IMR-90 (cell line): ENCODE measurements at regions not wholly inside any gene's neighbourhood (a gene's known extent, or its start where the extent isn't known, plus 50 kb on each side); places are given as distances from the start of the nearest gene placed in this dataset.

ENCODE experiments used
- ATAC-seq: fragments of 200-7000 bp; cut with Tn5 transposase; 2 replicates; pipeline ENCODE4 v1.9.1; 2020; ENCODE audit warnings: low read depth, mild to moderate bottlenecking, moderate library complexity
- BruUV-seq: library from RNA; stranded (reverse); fragments of 400-500 nt; replicated peaks from 2 replicates; lab custom pipeline; 2021; lab: Mats Ljungman, UMichigan
- CTCF ChIA-PET: fragments of 300-600 bp; formaldehyde crosslinking; extraction: SDS; loops from one replicate; lab custom pipeline; 2021; ENCODE audit warnings: antibody characterized with exemption; lab: Yijun Ruan, JAX
- POLR2A ChIA-PET: fragments of 300-600 bp; sonication (Branson Sonifier 250); formaldehyde crosslinking; loops from one replicate; lab custom pipeline; 2022; ENCODE audit warnings: antibody characterized with exemption; ENCODE audit not compliant: unreplicated experiment; lab: Charles Lee
- DNase-seq: peaks from one replicate; pipeline ENCODE4 v3.0.0; 2013
- H2AFZ ChIP-seq: replicated peaks from 2 replicates; pipeline ENCODE3; 2013; ENCODE audit warnings: low read length, mild to moderate bottlenecking; ENCODE audit not compliant: poor library complexity
- H2AK5ac ChIP-seq: 2 replicates; pipeline ENCODE4 v1.6.1; 2013; ENCODE audit warnings: low read depth, low read length, inconsistent platforms
- H2AK9ac ChIP-seq: replicated peaks from 2 replicates; pipeline ENCODE3; 2013; ENCODE audit warnings: mild to moderate bottlenecking, low read depth, low read length, moderate library complexity; ENCODE audit not compliant: poor library complexity
- H2BK120ac ChIP-seq: 2 replicates; pipeline ENCODE4 v1.6.1; 2013; ENCODE audit warnings: low read depth, low read length, inconsistent platforms
- H2BK15ac ChIP-seq: 3 replicates; pipeline ENCODE4 v1.6.1; 2013; ENCODE audit warnings: low read depth, low read length, inconsistent platforms
- H2BK20ac ChIP-seq: 2 replicates; pipeline ENCODE4 v1.6.1; 2013; ENCODE audit warnings: low read depth, mild to moderate bottlenecking, inconsistent platforms, low read length, moderate library complexity
- H2BK5ac ChIP-seq: 2 replicates; pipeline ENCODE4 v1.6.1; 2013; ENCODE audit warnings: mild to moderate bottlenecking, low read depth, low read length, inconsistent platforms; ENCODE audit not compliant: poor library complexity, severe bottlenecking
- H3K14ac ChIP-seq: replicated peaks from 2 replicates; pipeline ENCODE4 v1.6.1; 2013; ENCODE audit warnings: low read depth, low read length, inconsistent platforms
- H3K18ac ChIP-seq: 2 replicates; pipeline ENCODE4 v1.6.1; 2013; ENCODE audit warnings: low read depth, low read length, control low read depth
- H3K23ac ChIP-seq: 2 replicates; pipeline ENCODE4 v1.6.1; 2013; ENCODE audit warnings: low read depth, low read length, inconsistent platforms
- H3K27ac ChIP-seq: 2 replicates; pipeline ENCODE4 v1.5.1; 2013; ENCODE audit warnings: mild to moderate bottlenecking, control low read depth, low read length; ENCODE audit not compliant: insufficient read depth
- H3K27me3 ChIP-seq: 2 replicates; pipeline ENCODE4 v1.6.1; 2013; ENCODE audit warnings: low read length; ENCODE audit not compliant: control insufficient read depth, insufficient read depth
- H3K36me3 ChIP-seq: 2 replicates; pipeline ENCODE4 v1.6.1; 2013; ENCODE audit warnings: low read length, mixed read lengths; ENCODE audit not compliant: control insufficient read depth, insufficient read depth
- H3K4ac ChIP-seq: 2 replicates; pipeline ENCODE4 v1.6.1; 2013; ENCODE audit warnings: low read depth, low read length, inconsistent platforms
- H3K4me1 ChIP-seq: 2 replicates; pipeline ENCODE4 v1.6.1; 2013; ENCODE audit warnings: low read length, mixed read lengths; ENCODE audit not compliant: control insufficient read depth, insufficient read depth
- H3K4me2 ChIP-seq: 2 replicates; pipeline ENCODE4 v1.6.1; 2013; ENCODE audit warnings: low read depth, mild to moderate bottlenecking, control low read depth, low read length, moderate library complexity
- H3K4me3 ChIP-seq: 2 replicates; pipeline ENCODE4 v1.5.1; 2013; ENCODE audit warnings: low read depth, mild to moderate bottlenecking, control low read depth, low read length, moderate library complexity; ENCODE audit not compliant: insufficient read depth
- H3K56ac ChIP-seq: 2 replicates; pipeline ENCODE4 v1.6.1; 2013; ENCODE audit warnings: low read length, inconsistent platforms; ENCODE audit not compliant: insufficient read depth; ENCODE audit errors: extremely low read depth
- H3K79me1 ChIP-seq, 2 experiments: 2 replicates each; pipeline ENCODE4 v1.6.1; 2013; ENCODE audit warnings: low read length in 2 of 2, inconsistent platforms in 1 of 2, low read depth in 1 of 2
- H3K9ac ChIP-seq: 2 replicates; pipeline ENCODE4 v1.6.1; 2013; ENCODE audit warnings: low read depth, low read length, control low read depth
- H3K9me1 ChIP-seq: 2 replicates; pipeline ENCODE4 v1.6.1; 2013; ENCODE audit warnings: low read length, inconsistent platforms; ENCODE audit not compliant: insufficient read depth
- H3K9me3 ChIP-seq: 2 replicates; pipeline ENCODE4 v1.6.1; 2013; ENCODE audit warnings: low read length; ENCODE audit not compliant: control insufficient read depth, insufficient read depth
- H4K20me1 ChIP-seq: 2 replicates; pipeline ENCODE4 v1.6.1; 2013; ENCODE audit warnings: low read length, inconsistent platforms; ENCODE audit not compliant: insufficient read depth
- H4K5ac ChIP-seq: 2 replicates; pipeline ENCODE4 v1.6.1; 2013; ENCODE audit warnings: mild to moderate bottlenecking, low read depth, low read length, control low read depth
- H4K8ac ChIP-seq, 2 experiments: 2 replicates each; pipeline ENCODE4 v1.6.1; 2013; ENCODE audit warnings: low read depth in 2 of 2, low read length in 2 of 2, control low read depth in 1 of 2, inconsistent platforms in 1 of 2
- H4K91ac ChIP-seq: 2 replicates; pipeline ENCODE4 v1.6.1; 2013; ENCODE audit warnings: low read depth, low read length, inconsistent platforms; ENCODE audit not compliant: insufficient read depth
- CHD1 ChIP-seq: IDR thresholded peaks from 2 replicates; pipeline ENCODE4 v1.6.1; 2012; ENCODE audit warnings: low read depth, low read length, improper control_type of control experiment
- FOS ChIP-seq: fragments of 150-350 bp; IDR thresholded peaks from 2 replicates; pipeline ENCODE4 v1.6.1; 2016; ENCODE audit warnings: low read depth, low read length
- MAZ ChIP-seq: IDR thresholded peaks from 2 replicates; pipeline ENCODE4 v1.6.1; 2012; ENCODE audit warnings: low read depth, mild to moderate bottlenecking, low read length, improper control_type of control experiment, moderate library complexity, borderline replicate concordance
- POLR2A ChIP-seq: IDR thresholded peaks from 2 replicates; pipeline ENCODE4 v1.6.1; 2012; ENCODE audit warnings: mild to moderate bottlenecking, low read depth, low read length
- RAD21 ChIP-seq: IDR thresholded peaks from 2 replicates; pipeline ENCODE4 v1.6.1; 2012; ENCODE audit warnings: low read length, improper control_type of control experiment
- RFX5 ChIP-seq: IDR thresholded peaks from 2 replicates; pipeline ENCODE4 v1.8.0; 2012; ENCODE audit warnings: low read depth, mild to moderate bottlenecking, low read length, moderate library complexity
- SMC3 ChIP-seq: fragments of 150-350 bp; IDR thresholded peaks from 2 replicates; pipeline ENCODE4 v1.6.1; 2016; ENCODE audit warnings: low read depth, mild to moderate bottlenecking, antibody characterized with exemption, low read length, moderate library complexity
- WGBS, 2 experiments: methylation state at CpG; one replicate each; pipeline versions ENCODE4 v1.1.5 to v1.1.7; 2013; ENCODE audit warnings: missing lambda C conversion rate in 2 of 2; ENCODE audit not compliant: insufficient read length in 1 of 2; ENCODE audit errors: extremely low coverage in 2 of 2; 5-methylcytosine and 5-hydroxymethylcytosine counted together
- dilution Hi-C: fragments of 300-500 bp; cut with HindIII; formaldehyde crosslinking; loops from one replicate; pipeline ENCODE4 v1.14.3; 2018; ENCODE audit warnings: low sequenced_read_pairs; ENCODE audit not compliant: unreplicated experiment
- in situ Hi-C: fragments of 300-500 bp; cut with MboI; formaldehyde crosslinking; loops from 3 replicates; pipeline ENCODE4 v1.14.3; 2019; ENCODE audit warnings: low sequenced_read_pairs, inconsistent platforms, mixed read lengths
- intact Hi-C: fragments of 100-400 bp; cut with micrococcal nuclease; formaldehyde crosslinking; loops from 2 replicates; pipeline ENCODE4 v1.10.0; 2022

DNA sequence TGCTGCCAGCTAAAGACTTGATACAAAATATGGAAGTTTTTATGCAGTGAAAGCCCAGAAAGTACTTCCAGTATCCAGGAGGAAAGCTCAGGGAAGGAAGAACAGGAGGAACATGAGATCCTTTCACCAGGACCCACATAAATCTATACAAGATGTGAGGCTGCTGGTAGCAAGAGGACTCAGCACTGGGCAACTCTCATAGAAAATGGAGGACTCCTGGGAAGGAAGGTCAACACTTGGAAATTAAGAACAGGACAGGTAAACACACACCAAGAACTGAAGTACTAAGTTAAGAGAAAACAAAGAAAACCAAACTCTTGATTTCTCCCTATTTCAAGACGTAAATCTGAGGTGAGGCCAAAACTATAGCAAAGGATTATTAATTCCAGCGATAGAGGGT lies 220.5 kb upstream of the HSF2 start:
- H3K23ac ChIP-seq, result no peak overlapping the region
- ATAC-seq, result no peak
- TF ChIP-seq FOS (no peak), RFX5 (no peak), RAD21 (no peak), CHD1 (no peak), SMC3 (no peak), MAZ (no peak), POLR2A (no peak)
- H3K4ac ChIP-seq, result no peak overlapping the region
- no peak overlapping the region for H3K4me2 ChIP-seq
- no peak overlapping the region for H3K4me3 ChIP-seq
- H3K9me3 ChIP-seq, result no peaks in the 10 kb centered on the region
- no peak overlapping the region for H3K14ac ChIP-seq
- in situ Hi-C loops (loop anchor here (25.0 kb wide), 1 partner anchor 1117 kb away; no protein-coding TSS in a partner anchor), dilution Hi-C loops (no loop called here), intact Hi-C loops (no loop called here)
- DNase-seq, result no peak
- no peak overlapping the region for H2AFZ ChIP-seq
- BruUV-seq, result no TSS peak
- no peak overlapping the region for H3K18ac ChIP-seq
- H4K5ac ChIP-seq, result no peak overlapping the region
- no peak overlapping the region for H4K8ac ChIP-seq
- H2BK120ac ChIP-seq, result no peak overlapping the region
- H4K91ac ChIP-seq, result no peak overlapping the region
- H3K36me3 ChIP-seq, result no peaks in the 10 kb centered on the region
- H3K4me1 ChIP-seq, result no peaks in the 10 kb centered on the region
- H2BK20ac ChIP-seq, result no peak overlapping the region
- CTCF ChIA-PET, result interaction anchor here (1.0 kb wide), 1 partner anchor 748 kb away, joined by 4 read pairs; no protein-coding TSS in a partner anchor
- no peaks in the 10 kb centered on the region for H3K9me1 ChIP-seq
- H3K79me1 ChIP-seq, result no peaks in the 10 kb centered on the region
- no CpG with 5 or more reads among the region's 2 CpGs for WGBS, 2 experiments
- no peaks in the 10 kb centered on the region for H3K27me3 ChIP-seq
- H3K27ac ChIP-seq, result no peak overlapping the region
- H3K56ac ChIP-seq, result no peak overlapping the region
- H3K9ac ChIP-seq, result no peak overlapping the region
- no peak overlapping the region for H2AK9ac ChIP-seq
- POLR2A ChIA-PET, result no interaction called here
- no peak overlapping the region for H2AK5ac ChIP-seq
- H2BK15ac ChIP-seq, result no peak overlapping the region
- H4K20me1 ChIP-seq, result no peaks in the 10 kb centered on the region
- H2BK5ac ChIP-seq, result no peak overlapping the region
